NCI-H510A (cell line): ENCODE measurements at regions not wholly inside any gene's neighbourhood (a gene's known extent, or its start where the extent isn't known, plus 50 kb on each side); places are given as distances from the start of the nearest gene placed in this dataset.

Source experiments
- DNase-seq: peaks from one replicate; lab custom pipeline; 2025; lab: John Stamatoyannopoulos, UW

DNA sequence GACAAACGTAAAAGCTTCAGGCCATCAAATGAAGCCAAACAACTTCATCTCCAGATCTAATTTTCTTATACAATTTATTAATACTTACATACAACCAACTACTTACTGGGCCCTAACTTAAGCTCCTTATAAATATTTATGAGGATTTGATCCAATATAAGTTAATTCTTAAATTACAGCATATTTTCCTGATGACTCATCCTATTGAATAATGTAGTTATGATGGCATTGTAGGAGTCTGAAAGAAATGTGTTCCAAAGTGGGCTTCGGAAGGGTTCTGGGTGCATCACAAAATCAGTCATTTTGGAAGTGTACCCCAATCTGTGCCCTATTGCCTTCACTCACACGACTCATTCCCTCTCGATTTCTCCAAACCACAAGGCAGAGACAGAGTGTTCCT is 455.1 kb upstream of the CTSO start:
- DNase-seq = no peak

DNA sequence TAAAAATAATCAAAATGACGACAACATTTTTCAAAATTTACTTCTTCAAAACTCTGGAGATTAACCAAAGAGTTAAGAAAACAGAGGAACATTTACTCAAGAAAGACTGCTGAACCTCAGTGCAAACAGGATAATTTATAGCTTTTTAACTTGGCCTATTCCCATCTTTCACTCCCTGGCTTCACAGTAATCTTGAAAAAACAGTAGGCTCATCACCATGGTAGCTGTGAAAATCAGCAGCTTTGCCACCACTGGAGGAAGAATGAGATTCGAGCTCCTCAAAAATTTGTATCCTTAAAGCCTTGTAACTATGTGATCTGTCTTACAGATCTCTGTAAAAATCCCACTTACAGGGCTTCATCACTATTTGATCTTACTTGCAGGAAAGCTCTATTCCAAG is 447.7 kb upstream of the CTSO start:
- DNase-seq = no peak

DNA sequence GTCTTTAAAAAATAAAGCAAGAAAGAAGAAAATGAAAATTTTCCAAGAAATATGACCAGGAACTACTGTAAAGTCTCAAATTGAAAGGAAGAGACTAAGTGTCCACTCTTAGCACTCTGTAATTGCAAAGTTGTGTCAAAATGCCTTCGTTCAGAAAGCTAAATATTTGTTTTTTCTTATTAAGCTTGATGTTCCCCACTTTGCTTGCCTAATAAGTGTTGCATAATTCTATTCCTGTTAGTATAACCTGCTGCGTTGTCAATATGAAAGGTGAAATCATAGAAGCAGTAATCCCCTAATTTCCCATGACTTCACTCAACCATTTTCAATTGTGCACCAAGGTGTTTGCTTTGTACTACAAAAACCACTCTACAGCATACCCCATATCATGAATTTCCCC is 442.9 kb upstream of the CTSO start:
- DNase-seq = no peak

DNA sequence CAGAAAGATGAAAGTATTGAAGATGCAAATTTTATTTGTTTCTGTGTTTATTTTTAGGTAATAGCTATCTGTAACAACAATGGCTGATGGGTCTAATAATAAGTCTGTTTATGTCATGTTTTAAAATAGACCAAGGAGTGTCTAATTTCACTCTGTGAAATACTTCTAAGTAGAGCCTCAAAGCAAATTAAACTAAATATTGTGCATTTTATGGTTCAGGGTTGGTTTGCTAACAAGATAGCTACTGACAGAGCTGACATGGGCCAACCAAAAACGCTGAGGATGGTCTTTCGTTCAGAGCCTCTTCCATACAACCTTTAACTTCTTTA is 437.6 kb upstream of the CTSO start:
- no peak for DNase-seq

DNA sequence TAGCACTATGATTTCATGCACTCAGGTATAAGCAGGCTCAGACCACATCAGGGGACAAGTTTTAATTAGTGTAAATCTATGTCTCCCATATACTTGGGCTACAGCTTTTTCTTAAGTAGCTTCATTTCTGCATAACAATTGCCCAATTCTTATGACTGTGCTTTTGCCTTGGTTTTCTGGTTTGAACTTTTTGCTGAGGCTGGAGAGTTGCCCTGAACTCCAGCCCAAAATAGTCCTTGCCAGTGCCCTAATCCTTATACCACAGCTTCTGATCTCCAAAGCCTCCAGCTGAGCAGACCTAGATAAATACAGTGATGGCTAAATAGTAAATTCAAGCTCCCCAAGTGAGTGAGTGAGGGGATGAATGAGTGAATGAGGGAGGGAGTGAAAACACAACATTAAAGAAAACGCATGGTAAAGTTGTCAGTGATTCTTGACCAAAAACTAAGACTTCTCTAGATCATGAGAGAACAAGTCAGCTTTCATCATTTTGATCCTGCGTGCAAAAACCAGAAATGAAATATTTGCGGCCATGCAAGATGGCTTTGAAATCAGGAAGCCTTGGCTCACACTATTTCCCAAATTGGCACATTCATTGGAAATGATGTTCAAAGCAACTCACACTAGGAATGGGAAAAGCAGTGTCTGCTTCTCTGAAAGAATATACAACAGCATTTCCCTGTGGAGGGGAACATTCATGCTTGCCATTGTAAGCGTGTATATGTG is 437.1 kb upstream of the CTSO start:
- DNase-seq = no peak

DNA sequence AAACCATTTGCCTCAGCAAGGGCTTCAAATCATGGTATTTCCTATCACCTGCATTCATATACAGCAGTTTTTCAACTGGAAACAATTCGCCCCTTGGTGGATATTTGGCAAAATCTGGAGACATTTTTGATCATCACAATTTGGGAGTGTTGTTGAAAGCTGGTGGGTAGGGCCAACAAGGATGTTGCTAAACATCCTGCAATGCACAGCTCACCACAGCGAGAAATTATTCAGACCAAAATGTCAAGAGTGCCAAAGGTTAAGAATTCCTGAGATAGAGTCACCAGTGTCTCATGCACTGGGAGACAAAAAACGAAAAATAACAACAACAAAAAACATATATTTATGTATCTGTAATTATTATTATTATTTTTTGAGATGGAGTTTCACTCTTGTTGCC is 435.2 kb upstream of the CTSO start:
- DNase-seq = no peak

DNA sequence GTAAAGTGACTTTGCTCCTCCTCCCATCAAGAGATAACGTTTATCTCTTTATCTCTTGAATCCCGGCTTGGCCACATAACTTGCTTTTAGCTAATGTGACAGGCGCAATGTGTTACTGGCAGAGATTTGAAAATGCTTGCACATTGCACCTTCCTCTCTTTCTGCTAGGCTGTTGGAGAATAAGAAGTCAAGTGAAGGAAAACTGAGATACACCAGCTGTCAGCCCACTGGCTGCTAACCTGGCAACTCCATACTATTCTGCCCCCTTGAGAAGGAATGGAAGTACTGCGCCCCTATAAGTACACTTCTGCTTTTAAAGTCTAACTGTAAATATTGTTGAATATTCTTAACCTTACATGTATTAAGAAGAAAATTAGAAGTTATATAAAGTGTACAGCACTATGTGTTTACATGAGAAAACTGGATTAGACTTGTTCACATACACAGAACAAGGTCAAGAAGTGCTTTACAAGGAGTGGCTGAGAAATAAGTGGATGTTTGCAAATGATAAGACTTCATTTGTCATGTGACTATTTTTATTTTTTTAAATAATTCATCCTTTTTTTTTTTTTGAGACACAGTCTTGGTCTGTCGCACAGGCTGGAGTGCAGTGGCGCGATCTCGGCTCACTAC is 424.5 kb upstream of the CTSO start:
- no peak for DNase-seq

DNA sequence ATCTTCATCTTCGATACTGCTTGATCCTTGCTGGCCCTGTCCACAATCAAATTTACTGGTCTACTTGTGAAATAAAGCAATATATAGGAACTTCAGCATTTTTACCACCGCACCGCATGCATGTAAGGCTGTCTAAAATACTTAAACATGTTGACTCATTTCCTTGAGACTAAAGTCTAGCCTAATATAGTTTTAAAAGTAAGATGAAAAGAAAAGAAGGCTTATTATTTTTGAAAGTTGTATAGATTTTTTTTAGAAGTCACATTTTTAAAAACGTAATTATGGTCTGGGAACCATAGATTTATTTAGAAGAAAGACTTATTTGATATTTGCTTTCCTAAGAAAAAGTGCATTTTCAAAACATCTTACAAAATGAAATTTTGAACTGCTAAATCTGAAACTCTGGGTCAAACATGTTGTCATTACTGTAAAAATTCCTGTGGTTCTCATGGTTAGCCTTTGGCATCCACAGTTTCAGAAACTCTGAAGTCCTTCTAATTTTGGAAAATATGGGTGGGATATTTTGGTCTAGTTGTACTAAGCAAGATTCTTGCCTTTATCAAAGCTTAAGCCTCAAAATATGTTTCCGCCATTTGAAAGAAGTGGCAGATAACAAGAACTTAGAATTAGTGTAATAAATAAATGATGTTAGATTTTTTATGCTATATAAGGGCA is 423.5 kb upstream of the CTSO start:
- DNase-seq = no peak

DNA sequence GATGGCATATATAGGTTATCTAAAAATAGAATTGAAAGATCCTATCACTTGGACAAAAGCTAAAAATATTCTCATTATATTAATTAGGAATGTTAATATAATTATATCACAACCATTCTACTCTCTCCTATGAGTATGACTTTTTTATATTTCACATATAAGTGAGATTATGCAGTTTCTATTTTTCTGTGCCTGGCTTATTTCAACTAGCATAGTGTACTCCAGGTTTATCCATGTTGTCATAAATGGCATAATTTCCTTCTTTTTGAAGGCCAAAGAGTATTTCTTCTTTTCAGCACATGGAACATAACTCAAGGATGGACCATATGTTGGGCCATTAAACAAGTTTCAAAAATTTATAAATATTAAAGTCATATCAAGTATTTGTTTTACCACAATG is 421.2 kb upstream of the CTSO start:
- no peak for DNase-seq

DNA sequence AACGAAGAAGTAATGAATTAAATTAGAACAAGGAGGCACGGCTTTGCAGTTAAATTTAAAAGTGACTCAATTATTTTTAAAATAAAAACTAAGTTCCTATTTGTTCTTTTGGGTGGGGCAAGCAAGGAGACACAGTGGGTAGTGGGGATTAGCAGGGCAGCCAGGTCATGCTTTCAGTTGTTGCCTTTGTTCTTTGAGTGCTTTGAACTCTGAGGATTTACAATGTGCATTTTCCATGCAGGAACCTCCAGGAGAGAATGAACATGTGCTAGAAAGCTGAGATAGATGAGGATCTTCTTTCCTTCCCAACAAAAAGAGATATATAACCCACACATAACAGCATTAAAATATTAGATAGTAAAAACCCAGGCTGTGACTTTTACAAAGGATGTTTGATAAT is 420.4 kb upstream of the CTSO start:
- no peak for DNase-seq

DNA sequence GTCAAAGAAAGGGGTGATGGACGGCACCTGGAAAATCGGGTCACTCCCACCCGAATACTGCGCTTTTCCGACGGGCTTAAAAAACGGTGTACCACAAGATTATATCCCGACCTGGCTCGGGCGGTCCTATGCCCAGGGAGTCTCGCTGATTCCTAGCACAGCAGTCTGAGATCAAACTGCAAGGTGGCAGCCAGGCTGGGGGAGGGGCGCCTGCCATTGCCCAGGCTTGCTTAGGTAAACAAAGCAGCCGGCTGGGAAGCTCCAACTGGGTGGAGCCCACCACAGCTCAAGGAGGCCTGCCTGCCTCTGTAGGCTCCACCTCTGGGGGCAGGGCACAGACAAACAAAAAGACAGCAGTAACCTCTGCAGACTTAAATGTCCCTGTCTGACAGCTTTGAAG is 413.8 kb upstream of the CTSO start:
- peak; percentile 9 for DNase-seq

DNA sequence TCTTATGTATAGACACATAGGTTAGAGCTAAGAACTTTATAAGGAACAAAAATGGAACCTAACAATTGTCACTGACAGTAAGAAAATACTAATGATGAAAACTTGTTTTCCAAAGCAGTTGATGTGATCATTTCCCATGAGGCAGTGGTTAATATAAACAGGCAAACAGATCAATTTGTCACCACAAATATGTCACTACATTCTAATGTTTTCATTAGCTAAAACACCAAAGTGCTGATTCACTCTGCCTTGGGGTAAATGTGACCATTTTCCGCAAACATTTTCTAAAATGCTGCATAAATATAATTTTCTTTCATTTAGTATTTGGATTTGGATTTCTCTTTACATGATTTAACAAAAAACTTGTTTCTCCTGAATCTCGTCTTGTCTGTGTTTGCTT is 408.9 kb upstream of the CTSO start:
- no peak for DNase-seq

DNA sequence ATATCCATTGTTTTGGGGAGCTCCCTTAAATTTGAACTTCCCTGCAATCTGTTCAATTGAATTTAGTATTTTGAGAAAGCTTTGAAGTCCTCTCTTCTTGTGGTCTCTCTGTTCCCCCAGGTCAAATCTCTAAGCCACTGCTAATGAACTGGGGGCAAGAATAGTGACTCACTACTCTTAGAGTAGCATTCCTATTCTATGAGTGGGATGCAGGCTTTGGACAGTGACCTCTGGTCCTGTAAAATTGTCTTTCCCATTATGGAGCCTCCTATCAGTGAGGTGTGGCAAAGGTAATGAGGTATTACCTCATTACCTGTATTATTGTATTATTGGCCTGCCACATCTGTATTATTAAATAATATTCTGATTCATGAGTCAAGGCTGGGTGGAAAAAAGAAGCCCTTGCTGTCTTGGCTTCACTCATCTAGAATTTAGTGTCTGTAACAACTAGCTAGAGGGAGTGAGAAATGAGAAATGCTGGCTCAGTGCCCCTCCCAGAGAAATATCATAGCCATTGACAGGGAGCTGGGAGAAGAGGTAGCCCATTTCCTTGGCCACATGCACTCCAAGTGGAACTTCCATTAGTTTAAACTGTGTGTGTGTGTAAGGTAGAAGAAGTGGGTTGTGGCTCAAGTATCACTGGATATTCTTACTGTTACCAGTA is 393.9 kb upstream of the CTSO start:
- no peak for DNase-seq

DNA sequence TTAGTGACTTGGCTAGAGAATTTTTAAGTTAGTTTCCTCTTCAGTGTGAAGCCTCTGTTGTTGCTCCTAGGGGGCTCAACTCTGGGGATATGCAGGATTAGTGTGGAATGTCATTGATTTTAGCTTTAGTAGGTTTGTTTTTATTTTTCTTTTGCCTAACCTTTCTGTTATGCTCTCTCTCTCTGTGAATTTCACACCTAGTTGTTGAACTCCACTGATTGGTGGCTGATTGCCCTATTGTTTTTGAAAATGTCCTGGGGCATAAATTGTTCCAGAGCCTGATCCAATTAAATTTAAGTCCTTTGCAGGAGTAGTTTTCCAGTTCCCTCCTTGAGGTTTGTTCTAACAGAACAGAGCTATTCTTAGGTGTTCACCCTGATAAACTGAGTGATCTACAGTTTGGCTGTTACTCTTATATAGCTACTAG is 393.3 kb upstream of the CTSO start:
- DNase-seq = no peak

DNA sequence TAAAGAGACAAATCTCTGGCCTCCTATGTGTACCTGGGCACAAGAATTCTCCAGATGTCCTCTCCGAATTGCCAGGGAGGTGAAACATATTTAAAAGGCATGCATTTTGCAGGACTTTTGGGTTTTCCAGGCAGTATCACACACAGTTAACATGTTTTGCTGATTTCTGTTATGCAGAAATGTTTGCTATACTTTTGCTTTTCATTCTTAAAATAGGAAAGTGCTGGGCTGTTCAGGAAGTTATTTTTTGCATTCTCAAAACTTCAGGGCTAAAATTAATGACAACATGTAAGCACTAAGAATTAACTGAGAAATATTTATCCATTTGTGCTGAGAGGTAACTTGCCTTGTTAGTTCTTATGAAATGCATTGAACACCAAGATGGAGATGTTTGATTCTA is 390.7 kb upstream of the CTSO start:
- no peak for DNase-seq

DNA sequence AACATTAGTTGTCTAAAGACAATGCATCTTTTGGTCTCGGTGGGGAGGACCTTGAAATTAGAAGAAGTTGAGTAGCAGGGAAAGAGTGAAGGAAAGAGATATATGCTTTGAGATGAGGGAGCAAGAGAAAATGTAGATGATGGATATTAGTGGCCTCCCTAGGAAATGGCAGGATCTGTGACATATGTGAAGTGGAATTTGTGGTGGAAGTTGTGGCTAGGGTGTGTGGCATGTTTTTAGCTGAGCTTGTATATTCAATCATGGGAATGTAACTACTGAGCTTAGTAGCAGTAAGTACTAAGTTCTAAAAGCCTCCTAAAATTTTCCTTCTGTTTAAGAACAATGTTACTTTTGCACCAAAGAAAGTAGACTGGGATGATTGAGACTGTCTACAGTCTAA is 382.8 kb upstream of the CTSO start:
- DNase-seq = no peak

DNA sequence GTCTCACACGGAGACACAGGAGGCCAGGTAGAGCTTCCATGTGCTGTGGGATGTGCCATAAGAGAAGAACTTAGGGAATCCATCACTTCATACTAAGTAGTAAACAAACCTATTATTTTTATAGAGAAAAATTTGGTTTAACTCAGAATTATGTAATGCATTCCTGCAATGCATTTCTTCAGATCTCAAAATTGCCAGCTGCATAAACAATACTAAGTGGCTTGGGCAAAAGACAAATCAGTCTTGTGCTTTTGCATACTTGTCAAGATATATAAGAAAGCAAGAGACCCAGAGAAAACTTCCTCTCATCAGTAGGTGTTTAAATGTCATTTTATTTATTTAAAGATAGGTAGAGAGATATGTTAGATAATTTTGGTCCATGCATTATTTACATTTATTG is 382.1 kb upstream of the CTSO start:
- DNase-seq = no peak

DNA sequence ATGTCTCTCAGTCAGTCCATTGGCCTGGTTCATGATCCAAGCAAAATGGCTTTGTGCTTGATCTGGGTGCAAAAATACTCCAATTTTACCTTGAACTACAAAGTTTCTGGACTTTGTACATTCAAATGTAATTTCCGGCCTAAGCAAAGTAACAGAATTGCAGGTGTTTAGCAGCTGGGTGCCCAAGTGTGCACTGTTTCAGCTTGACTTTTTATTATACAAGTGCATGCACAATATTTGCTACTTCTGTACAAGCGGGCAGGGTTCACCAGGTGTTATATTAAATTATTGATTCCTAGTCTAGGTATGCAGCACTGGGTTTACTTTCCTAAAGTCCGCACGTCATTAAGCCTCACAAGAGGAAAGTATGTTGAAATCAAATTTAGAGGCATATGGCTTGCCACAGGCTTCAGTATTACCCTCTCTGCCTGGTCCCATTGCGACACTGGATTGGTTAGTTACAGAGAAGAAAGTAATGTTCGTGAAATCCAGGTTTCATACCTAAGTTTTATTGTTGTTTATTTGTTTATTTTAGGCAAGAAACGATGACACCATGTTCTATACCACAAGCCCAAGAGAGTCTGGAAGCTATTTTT is 376.9 kb upstream of the CTSO start:
- no peak for DNase-seq

DNA sequence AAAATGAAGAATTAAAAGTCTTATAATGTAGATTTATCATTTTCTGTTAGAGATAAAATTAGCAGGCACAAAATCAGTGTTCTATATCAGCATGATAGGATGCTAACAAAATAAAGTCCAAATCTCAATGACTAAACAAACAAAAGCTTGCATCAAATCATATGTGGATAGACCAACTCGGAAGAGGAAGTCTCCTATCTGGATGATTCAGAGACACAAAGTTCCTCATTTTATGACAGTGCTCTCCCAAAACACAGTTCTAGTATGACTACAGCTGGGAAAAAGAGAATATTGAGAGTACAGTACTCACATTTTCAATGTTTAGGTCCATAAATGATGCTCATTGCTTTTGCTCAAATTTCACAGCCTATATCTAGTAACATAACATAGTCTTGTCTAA is 376.1 kb upstream of the CTSO start:
- no peak for DNase-seq

DNA sequence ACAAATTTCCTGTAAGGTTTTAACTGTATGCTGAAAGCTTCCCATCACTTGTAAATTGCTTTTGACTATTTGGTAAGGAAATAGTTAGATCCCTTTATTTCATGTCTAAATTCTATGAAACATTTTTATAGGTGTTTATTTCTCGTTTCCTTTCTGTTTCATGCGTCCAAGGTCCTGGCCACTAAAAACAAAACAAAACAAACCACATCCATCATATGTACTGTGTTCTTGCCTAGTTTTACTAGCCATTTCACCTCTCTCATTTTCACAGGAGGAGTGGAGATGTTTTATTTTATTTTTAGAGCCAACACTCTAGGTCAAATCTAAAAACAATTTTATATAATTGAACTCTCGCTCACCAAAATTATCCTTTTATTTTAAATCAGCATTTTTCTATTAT is 375.2 kb upstream of the CTSO start:
- no peak for DNase-seq

DNA sequence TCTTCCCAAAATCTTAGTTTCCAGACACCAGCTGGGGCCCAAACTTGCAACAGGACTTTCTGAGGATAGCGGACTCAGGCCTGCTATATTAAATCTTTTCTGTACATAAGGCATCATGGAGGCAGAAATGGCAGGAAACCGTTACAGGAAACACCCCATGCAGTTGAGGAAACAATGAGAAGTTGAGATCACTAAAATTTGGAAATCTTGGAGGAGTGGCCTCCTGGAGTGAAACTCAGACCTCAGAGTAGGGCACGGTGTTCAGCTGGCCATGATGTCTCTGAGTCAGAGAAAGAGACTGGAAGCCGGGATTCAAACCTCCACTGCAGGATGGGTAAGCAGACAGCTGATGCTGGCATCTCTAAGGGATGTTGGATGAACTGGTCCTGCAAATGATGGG is 372.6 kb upstream of the CTSO start:
- no peak for DNase-seq

DNA sequence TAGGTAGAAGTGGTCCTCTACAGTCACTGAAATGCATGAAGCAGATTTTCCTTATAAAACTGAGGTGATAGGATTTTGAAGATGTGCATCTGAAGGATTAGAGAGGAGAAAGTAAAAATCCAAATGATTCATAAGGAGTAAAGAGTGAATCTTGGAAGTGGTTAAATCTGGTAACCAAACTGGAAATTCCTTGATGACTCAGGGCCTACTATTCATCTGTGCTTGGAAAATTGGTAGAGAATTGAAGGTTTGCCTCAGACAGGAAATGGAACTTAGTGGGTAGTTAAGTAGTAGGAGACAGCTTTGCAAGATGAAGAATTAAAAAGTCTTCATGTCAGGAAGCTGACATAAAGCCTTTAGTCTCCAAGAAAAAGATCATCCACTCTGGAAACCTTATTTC is 368.9 kb upstream of the CTSO start:
- DNase-seq = no peak

DNA sequence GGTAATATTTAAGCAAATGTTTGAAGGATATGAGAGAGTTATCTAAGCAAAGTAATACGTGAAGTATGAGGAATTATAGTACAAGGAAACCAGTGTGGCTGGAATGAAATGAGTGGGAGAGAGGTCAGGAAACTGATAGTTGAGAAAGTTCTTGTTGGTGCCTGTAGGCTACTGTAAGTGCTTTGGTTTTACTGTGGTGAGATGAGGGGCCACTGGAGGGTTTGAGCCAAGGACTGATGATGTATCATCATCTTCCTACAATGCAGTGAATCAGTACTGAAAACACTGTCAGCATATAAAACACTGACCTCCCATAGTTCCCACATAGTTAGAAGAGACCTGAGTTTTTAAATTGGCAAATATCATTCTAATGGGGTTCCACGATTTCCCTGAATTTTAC is 367.5 kb upstream of the CTSO start:
- DNase-seq = no peak
